HG03108 (cell line): ENCODE measurements at regions not wholly inside any gene's neighbourhood (a gene's known extent, or its start where the extent isn't known, plus 50 kb on each side); places are given as distances from the start of the nearest gene placed in this dataset.

Experiments
- ATAC-seq: cut with Tn5 transposase; IDR thresholded peaks from one replicate; pipeline ENCODE4 v1.9.1; 2021; ENCODE audit warnings: moderate library complexity; ENCODE audit not compliant: unreplicated experiment

- ATAC-seq = no peak
Measured at GRCh38 chr2:173854840-173855239, 110.3 kb downstream of the SP3 start.

- no peak for ATAC-seq
Measured at GRCh38 chr2:173855661-173856060, 109.5 kb downstream of the SP3 start.
